DND-41 (cell line): ENCODE measurements at regions not wholly inside any gene's neighbourhood (a gene's known extent, or its start where the extent isn't known, plus 50 kb on each side); places are given as distances from the start of the nearest gene placed in this dataset.

Experiments used
- EZH2 ChIP-seq: IDR thresholded peaks from 3 replicates; pipeline ENCODE4 v1.6.1; 2012; ENCODE audit warnings: borderline replicate concordance, low read depth, mild to moderate bottlenecking, moderate library complexity, low read length, inconsistent platforms; ENCODE audit not compliant: severe bottlenecking
- TF ChIP-seq, protein P1 (sequence below): IDR thresholded peaks from 2 replicates; pipeline ENCODE4 v1.5.1; 2012; ENCODE audit warnings: borderline replicate concordance, low read length, moderate library complexity, mild to moderate bottlenecking; ENCODE audit not compliant: poor library complexity, severe bottlenecking; ENCODE audit errors: extremely low read depth

DNA sequence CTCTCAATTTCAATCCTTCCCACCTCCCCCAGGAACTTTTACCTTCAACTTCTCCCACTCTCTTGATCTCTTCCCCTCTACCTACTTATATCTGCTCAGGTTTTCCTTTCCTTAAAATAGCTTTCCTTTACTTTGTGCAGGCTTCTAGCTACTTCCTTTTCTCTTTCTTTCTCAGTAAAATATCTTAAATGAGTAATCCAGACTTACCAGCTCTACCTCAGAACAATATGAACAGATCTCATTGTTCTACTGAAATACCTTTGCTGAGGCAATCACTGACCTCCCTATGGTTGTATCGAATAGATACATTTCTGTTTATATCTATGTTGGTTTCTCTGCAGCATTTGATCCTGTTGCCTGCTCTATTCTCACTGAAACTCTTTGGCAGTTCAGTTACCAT, 86.7 kb upstream of the WDR44 start:
- TF ChIP-seq, protein P1, sequence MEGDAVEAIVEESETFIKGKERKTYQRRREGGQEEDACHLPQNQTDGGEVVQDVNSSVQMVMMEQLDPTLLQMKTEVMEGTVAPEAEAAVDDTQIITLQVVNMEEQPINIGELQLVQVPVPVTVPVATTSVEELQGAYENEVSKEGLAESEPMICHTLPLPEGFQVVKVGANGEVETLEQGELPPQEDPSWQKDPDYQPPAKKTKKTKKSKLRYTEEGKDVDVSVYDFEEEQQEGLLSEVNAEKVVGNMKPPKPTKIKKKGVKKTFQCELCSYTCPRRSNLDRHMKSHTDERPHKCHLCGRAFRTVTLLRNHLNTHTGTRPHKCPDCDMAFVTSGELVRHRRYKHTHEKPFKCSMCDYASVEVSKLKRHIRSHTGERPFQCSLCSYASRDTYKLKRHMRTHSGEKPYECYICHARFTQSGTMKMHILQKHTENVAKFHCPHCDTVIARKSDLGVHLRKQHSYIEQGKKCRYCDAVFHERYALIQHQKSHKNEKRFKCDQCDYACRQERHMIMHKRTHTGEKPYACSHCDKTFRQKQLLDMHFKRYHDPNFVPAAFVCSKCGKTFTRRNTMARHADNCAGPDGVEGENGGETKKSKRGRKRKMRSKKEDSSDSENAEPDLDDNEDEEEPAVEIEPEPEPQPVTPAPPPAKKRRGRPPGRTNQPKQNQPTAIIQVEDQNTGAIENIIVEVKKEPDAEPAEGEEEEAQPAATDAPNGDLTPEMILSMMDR, result no peak
- TF ChIP-seq EZH2, result no peak
